Loucy (cell line): ENCODE measurements at regions not wholly inside any gene's neighbourhood (a gene's known extent, or its start where the extent isn't known, plus 50 kb on each side); places are given as distances from the start of the nearest gene placed in this dataset.
"Not testable (repeated sequence)": the region's sequence is repeated elsewhere in the genome, so short reads cannot be mapped to it uniquely, and the experiment has no call there.

Experiments
- H2AFZ ChIP-seq: fragments of 200-600 bp; sonication (generic); 2 replicates; pipeline ENCODE4 v1.6.0; 2016; ENCODE audit warnings: antibody characterized with exemption, mild to moderate bottlenecking, low read length, moderate library complexity
- H3F3A ChIP-seq: fragments of 200-600 bp; 2 replicates; pipeline ENCODE4 v1.6.0; 2016; ENCODE audit warnings: antibody characterized with exemption, low read depth, mild to moderate bottlenecking
- H3K27me3 ChIP-seq: fragments of 200-600 bp; sonication (generic); 2 replicates; pipeline ENCODE4 v1.6.1; 2014; ENCODE audit warnings: low read length, mild to moderate bottlenecking; ENCODE audit not compliant: insufficient read depth, poor library complexity, severe bottlenecking
- H3K36me3 ChIP-seq: fragments of 200-600 bp; sonication (generic); 2 replicates; pipeline ENCODE4 v1.6.1; 2016; ENCODE audit warnings: low read length; ENCODE audit not compliant: insufficient read depth
- H3K4me1 ChIP-seq: fragments of 200-600 bp; sonication (generic); 2 replicates; pipeline ENCODE4 v1.5.1; 2014; ENCODE audit warnings: low read length, mild to moderate bottlenecking; ENCODE audit not compliant: insufficient read depth, poor library complexity, severe bottlenecking
- H3K4me2 ChIP-seq: fragments of 200-600 bp; sonication (generic); 2 replicates; pipeline ENCODE4 v1.6.0; 2014; ENCODE audit warnings: antibody characterized with exemption, low read length, low read depth, mild to moderate bottlenecking; ENCODE audit not compliant: poor library complexity, severe bottlenecking
- H3K4me3 ChIP-seq: fragments of 200-600 bp; sonication (generic); 2 replicates; pipeline ENCODE4 v1.5.1; 2014; ENCODE audit warnings: low read length, mild to moderate bottlenecking, mixed read lengths; ENCODE audit not compliant: poor library complexity, severe bottlenecking
- H3K79me2 ChIP-seq: fragments of 200-600 bp; sonication (generic); 2 replicates; pipeline ENCODE4 v1.6.1; 2014; ENCODE audit warnings: low read length; ENCODE audit not compliant: insufficient read depth
- H3K9ac ChIP-seq: fragments of 200-600 bp; sonication (generic); 2 replicates; pipeline ENCODE4 v1.6.0; 2014; ENCODE audit warnings: mild to moderate bottlenecking, low read depth, low read length, moderate library complexity; ENCODE audit not compliant: poor library complexity, severe bottlenecking
- H3K9me2 ChIP-seq: fragments of 200-600 bp; sonication (generic); replicated peaks from 2 replicates; pipeline ENCODE4 v1.6.1; 2016; ENCODE audit warnings: low read depth, low read length, mixed read lengths
- H3K9me3 ChIP-seq: fragments of 200-600 bp; sonication (generic); 2 replicates; pipeline ENCODE4 v1.6.1; 2014; ENCODE audit warnings: mild to moderate bottlenecking, antibody characterized with exemption, low read length, low read depth; ENCODE audit not compliant: insufficient read depth
- H4K20me1 ChIP-seq: fragments of 200-600 bp; sonication (generic); 2 replicates; pipeline ENCODE4 v1.6.0; 2014; ENCODE audit warnings: antibody characterized with exemption, low read length, mild to moderate bottlenecking; ENCODE audit not compliant: insufficient read depth, poor library complexity, severe bottlenecking
- EZH2phosphoT487 ChIP-seq: fragments of 200-600 bp; IDR thresholded peaks from 2 replicates; pipeline ENCODE4 v1.6.1; 2018; ENCODE audit warnings: antibody characterized with exemption, mild to moderate bottlenecking, moderate library complexity, borderline replicate concordance
- TF ChIP-seq, protein P1 (sequence below): fragments of 200-600 bp; sonication (generic); conservative IDR thresholded peaks from 2 replicates; pipeline ENCODE4 v1.5.1; 2014; ENCODE audit warnings: mild to moderate bottlenecking, antibody characterized with exemption, low read length

DNA sequence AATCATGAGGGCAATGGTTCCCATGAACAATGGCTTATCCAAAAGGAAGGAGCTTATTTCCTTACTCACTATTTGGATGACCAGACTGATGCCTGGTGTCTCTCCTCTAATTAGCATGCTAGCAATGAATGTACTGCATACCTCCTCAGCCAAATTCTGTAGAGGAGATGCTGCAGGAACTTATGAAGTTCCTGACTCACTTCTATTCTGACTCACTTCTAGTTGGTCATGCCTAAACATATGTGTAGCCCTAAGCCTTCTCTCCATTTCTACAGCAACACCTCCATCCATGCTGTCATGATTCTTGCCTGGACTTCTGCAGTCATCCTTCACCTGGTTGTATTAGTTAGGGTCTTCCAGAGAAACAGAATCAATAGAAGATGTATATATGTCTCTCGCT, 59.9 kb upstream of the MRPS9 start:
- no peak overlapping the region for H2AFZ ChIP-seq
- H3K79me2 ChIP-seq = no peaks in the 10 kb centered on the region
- no peak overlapping the region for H3K4me2 ChIP-seq
- H3F3A ChIP-seq = no peaks in the 10 kb centered on the region
- no peaks in the 10 kb centered on the region for H3K36me3 ChIP-seq
- H3K9me2 ChIP-seq = no peaks in the 10 kb centered on the region
- no peaks in the 10 kb centered on the region for H3K9me3 ChIP-seq
- H3K9ac ChIP-seq = no peak overlapping the region
- no peak overlapping the region for H3K4me3 ChIP-seq
- no peaks in the 10 kb centered on the region for H4K20me1 ChIP-seq
- TF ChIP-seq, protein P1, sequence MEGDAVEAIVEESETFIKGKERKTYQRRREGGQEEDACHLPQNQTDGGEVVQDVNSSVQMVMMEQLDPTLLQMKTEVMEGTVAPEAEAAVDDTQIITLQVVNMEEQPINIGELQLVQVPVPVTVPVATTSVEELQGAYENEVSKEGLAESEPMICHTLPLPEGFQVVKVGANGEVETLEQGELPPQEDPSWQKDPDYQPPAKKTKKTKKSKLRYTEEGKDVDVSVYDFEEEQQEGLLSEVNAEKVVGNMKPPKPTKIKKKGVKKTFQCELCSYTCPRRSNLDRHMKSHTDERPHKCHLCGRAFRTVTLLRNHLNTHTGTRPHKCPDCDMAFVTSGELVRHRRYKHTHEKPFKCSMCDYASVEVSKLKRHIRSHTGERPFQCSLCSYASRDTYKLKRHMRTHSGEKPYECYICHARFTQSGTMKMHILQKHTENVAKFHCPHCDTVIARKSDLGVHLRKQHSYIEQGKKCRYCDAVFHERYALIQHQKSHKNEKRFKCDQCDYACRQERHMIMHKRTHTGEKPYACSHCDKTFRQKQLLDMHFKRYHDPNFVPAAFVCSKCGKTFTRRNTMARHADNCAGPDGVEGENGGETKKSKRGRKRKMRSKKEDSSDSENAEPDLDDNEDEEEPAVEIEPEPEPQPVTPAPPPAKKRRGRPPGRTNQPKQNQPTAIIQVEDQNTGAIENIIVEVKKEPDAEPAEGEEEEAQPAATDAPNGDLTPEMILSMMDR = no peak
- no peak for TF ChIP-seq EZH2phosphoT487
- no peaks in the 10 kb centered on the region for H3K27me3 ChIP-seq
- H3K4me1 ChIP-seq = peaks cover 13% of the 10 kb centered on the region

DNA sequence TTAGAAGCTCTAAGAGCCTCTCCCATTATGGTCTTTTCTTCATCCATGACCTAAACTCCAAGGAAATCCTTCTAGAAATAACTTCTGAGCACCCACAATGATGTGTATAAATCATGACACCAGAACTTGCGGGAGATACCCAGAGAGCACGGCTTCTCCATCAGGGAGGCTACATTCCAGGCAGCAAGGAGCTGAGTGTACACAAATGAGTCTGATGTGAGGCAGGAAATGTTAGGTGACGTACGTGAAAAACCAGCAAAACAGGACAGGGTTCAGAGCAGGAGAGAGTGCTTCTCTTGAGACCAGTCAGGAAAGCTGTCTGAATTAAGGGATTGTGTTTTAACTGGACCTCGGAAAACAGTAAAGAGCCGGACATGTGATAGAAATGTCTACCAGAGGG, 58.1 kb upstream of the MRPS9 start:
- H3K4me1 ChIP-seq = peaks cover 13% of the 10 kb centered on the region
- not testable (repeated sequence) for H3K9me3 ChIP-seq, H3K4me3 ChIP-seq, H2AFZ ChIP-seq, H3K9me2 ChIP-seq, H3K79me2 ChIP-seq, H3K36me3 ChIP-seq, H3K27me3 ChIP-seq, H3K4me2 ChIP-seq, H3K9ac ChIP-seq, H4K20me1 ChIP-seq, H3F3A ChIP-seq

DNA sequence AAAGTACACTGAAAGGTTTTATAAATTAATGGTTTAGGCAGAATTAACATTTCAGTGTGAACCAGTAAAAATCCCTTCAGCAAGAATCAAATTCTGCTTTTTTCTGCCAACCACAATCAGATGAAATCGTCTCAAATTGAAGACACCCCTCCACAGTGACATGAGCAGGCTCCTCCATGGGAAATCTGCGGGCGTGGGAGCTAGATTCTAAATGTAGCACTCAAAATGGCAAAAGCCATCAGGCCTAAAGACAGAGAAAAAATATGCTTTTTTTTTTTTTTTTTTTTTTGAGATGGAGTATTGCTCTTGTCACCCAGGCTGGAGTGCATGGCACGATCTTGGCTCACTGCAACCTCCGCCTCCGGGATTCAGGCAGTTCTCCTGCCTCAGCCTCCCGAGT, 55.8 kb upstream of the MRPS9 start:
- no peak overlapping the region for H3K4me3 ChIP-seq
- H3F3A ChIP-seq = no peaks in the 10 kb centered on the region
- no peak overlapping the region for H2AFZ ChIP-seq
- H3K4me2 ChIP-seq = no peak overlapping the region
- H3K27me3 ChIP-seq = no peaks in the 10 kb centered on the region
- H3K4me1 ChIP-seq = peaks cover 8% of the 10 kb centered on the region
- H3K9ac ChIP-seq = no peak overlapping the region
- no peaks in the 10 kb centered on the region for H4K20me1 ChIP-seq
- H3K9me2 ChIP-seq = no peaks in the 10 kb centered on the region
- H3K79me2 ChIP-seq = no peaks in the 10 kb centered on the region
- no peak for TF ChIP-seq EZH2phosphoT487
- H3K9me3 ChIP-seq = no peaks in the 10 kb centered on the region
- no peaks in the 10 kb centered on the region for H3K36me3 ChIP-seq
